ENCODE measurements at regions not wholly inside any gene's neighbourhood (a gene's known extent, or its start where the extent isn't known, plus 50 kb on each side); places are given as distances from the start of the nearest gene placed in this dataset.

GRCh38 chr3:72663429-72663828 is 184.8 kb downstream of the SHQ1 start:
- TF ChIP-seq CTCF (IDR thresholded peaks at IDR 0.05): no peak
- no peak for TF ChIP-seq ZFX (IDR thresholded peaks at IDR 0.05; ENCODE audit: borderline replicate concordance)
